ENCODE measurements at regions not wholly inside any gene's neighbourhood (a gene's known extent, or its start where the extent isn't known, plus 50 kb on each side); places are given as distances from the start of the nearest gene placed in this dataset.

DNA sequence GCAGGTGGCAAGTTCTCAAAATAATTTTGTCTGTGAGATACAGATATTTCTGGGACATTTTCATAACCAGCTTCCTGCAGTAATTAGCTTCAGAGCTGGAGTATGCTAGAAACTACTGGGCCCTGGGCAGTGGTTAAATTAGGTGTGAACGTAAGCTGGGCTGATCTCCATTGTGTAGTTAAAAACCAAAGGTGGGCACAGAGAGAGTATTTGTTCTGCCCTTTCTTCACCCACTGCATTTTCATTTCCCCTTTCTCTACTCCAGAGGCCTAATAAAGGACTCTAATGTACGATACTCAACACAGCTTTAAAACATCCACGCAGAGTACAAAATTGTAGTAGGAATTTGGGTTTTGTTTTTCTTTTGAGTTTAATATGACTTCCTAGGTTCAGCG is 252.7 kb downstream of the SPRY1 start:
- Histone ChIP-seq H3K9me2 (ENCODE audit: insufficient read depth, low read length) (no peaks in the 10 kb centered on the region), H3K27ac (ENCODE audit: low read length) (peak overlapping the region; percentile 7), H3K9me3 (ENCODE audit: low read length) (no peaks in the 10 kb centered on the region), H3K27me3 (ENCODE audit: insufficient read depth, low read depth, low read length) (no peaks in the 10 kb centered on the region), H3K4me3 (ENCODE audit: low read length) (peak overlapping the region; percentile 51), H4K20me1 (ENCODE audit: insufficient read depth) (no peaks in the 10 kb centered on the region), H3K9ac (ENCODE audit: low read length) (no peak overlapping the region), H3F3A (ENCODE audit: insufficient read depth, low read length, poor library complexity, severe bottlenecking) (peaks cover 4% of the 10 kb centered on the region), H2AFZ (ENCODE audit: low read depth, low read length) (no peak overlapping the region), H3K36me3 (ENCODE audit: insufficient read depth, low read length) (no peaks in the 10 kb centered on the region), H3K4me2 (ENCODE audit: low read length) (peak overlapping the region; percentile 41), H3K79me2 (replicated peaks; ENCODE audit: insufficient read depth, low read length) (no peaks in the 10 kb centered on the region)
- TF ChIP-seq EZH2 (IDR thresholded peaks at IDR 0.05; ENCODE audit: borderline replicate concordance, insufficient read depth, low read length, poor library complexity, severe bottlenecking) (no peak), EP300 (conservative IDR thresholded peaks at IDR 0.05; ENCODE audit: poor library complexity, severe bottlenecking) (no peak), RAD21 (conservative IDR thresholded peaks at IDR 0.05) (no peak), SMC3 (conservative IDR thresholded peaks at IDR 0.05; ENCODE audit: poor library complexity) (no peak), TAF1 (IDR thresholded peaks at IDR 0.05; ENCODE audit: low read depth) (no peak), POLR2AphosphoS5 (IDR thresholded peaks at IDR 0.05) (no peak), MXI1 (conservative IDR thresholded peaks at IDR 0.05; ENCODE audit: poor library complexity, severe bottlenecking) (no peak)
- TF ChIP-seq, protein P1, sequence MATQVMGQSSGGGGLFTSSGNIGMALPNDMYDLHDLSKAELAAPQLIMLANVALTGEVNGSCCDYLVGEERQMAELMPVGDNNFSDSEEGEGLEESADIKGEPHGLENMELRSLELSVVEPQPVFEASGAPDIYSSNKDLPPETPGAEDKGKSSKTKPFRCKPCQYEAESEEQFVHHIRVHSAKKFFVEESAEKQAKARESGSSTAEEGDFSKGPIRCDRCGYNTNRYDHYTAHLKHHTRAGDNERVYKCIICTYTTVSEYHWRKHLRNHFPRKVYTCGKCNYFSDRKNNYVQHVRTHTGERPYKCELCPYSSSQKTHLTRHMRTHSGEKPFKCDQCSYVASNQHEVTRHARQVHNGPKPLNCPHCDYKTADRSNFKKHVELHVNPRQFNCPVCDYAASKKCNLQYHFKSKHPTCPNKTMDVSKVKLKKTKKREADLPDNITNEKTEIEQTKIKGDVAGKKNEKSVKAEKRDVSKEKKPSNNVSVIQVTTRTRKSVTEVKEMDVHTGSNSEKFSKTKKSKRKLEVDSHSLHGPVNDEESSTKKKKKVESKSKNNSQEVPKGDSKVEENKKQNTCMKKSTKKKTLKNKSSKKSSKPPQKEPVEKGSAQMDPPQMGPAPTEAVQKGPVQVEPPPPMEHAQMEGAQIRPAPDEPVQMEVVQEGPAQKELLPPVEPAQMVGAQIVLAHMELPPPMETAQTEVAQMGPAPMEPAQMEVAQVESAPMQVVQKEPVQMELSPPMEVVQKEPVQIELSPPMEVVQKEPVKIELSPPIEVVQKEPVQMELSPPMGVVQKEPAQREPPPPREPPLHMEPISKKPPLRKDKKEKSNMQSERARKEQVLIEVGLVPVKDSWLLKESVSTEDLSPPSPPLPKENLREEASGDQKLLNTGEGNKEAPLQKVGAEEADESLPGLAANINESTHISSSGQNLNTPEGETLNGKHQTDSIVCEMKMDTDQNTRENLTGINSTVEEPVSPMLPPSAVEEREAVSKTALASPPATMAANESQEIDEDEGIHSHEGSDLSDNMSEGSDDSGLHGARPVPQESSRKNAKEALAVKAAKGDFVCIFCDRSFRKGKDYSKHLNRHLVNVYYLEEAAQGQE (IDR thresholded peaks at IDR 0.05; ENCODE audit: borderline replicate concordance), result no peak
- TF ChIP-seq, protein P2, sequence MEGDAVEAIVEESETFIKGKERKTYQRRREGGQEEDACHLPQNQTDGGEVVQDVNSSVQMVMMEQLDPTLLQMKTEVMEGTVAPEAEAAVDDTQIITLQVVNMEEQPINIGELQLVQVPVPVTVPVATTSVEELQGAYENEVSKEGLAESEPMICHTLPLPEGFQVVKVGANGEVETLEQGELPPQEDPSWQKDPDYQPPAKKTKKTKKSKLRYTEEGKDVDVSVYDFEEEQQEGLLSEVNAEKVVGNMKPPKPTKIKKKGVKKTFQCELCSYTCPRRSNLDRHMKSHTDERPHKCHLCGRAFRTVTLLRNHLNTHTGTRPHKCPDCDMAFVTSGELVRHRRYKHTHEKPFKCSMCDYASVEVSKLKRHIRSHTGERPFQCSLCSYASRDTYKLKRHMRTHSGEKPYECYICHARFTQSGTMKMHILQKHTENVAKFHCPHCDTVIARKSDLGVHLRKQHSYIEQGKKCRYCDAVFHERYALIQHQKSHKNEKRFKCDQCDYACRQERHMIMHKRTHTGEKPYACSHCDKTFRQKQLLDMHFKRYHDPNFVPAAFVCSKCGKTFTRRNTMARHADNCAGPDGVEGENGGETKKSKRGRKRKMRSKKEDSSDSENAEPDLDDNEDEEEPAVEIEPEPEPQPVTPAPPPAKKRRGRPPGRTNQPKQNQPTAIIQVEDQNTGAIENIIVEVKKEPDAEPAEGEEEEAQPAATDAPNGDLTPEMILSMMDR (IDR thresholded peaks at IDR 0.05; ENCODE audit: poor library complexity, severe bottlenecking), result no peak

DNA sequence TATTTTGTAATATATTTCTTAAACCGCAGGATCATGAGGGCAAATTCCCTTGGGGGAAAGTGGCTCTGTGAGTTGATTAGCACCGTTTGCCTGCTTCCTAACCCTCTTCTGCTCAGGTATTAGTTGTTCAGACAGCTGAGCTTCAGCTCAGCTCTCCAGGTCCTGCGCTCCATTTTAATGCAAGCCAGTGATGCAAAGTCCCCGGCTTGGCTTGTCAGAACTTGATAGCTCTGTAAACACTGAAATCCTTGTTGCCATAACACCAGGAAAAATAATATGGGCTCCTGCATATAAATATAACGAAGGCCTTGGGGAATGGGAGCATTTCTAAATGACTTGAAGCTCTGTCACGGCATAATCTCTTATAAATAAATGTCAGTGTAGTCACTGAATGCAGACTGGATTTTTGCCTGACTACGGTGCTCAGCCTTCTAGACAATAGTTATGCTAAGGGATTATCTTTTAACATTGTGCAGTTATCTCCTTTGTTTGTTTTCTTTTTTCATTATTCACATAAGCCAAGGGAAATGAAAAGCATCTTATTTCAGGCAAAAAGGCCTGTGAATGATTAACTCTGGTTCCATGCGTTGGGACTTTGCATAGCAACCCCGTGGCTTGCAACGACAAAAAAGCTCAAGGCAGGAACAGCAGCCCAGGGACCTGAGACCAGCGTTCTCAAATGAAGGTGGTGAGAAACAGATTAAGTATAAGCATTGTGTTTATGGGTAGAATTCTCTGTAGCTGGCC is 253.2 kb downstream of the SPRY1 start:
- H3F3A ChIP-seq (ENCODE audit: insufficient read depth, low read length, poor library complexity, severe bottlenecking), result peaks cover 4% of the 10 kb centered on the region
- peak overlapping the region; percentile 41 for H3K4me2 ChIP-seq (ENCODE audit: low read length)
- no peaks in the 10 kb centered on the region for H3K9me2 ChIP-seq (ENCODE audit: insufficient read depth, low read length)
- H3K27ac ChIP-seq (ENCODE audit: low read length), result peak overlapping the region; percentile 22
- H4K20me1 ChIP-seq (ENCODE audit: insufficient read depth), result no peaks in the 10 kb centered on the region
- no peaks in the 10 kb centered on the region for H3K36me3 ChIP-seq (ENCODE audit: insufficient read depth, low read length)
- no peaks in the 10 kb centered on the region for H3K79me2 ChIP-seq (replicated peaks; ENCODE audit: insufficient read depth, low read length)
- no peak overlapping the region for H2AFZ ChIP-seq (ENCODE audit: low read depth, low read length)
- no peak for TF ChIP-seq EZH2 (IDR thresholded peaks at IDR 0.05; ENCODE audit: borderline replicate concordance, insufficient read depth, low read length, poor library complexity, severe bottlenecking)
- TF ChIP-seq RAD21 (conservative IDR thresholded peaks at IDR 0.05), result peak; percentile 30
- TF ChIP-seq SMC3 (conservative IDR thresholded peaks at IDR 0.05; ENCODE audit: poor library complexity), result no peak
- TF ChIP-seq POLR2AphosphoS5 (IDR thresholded peaks at IDR 0.05), result peak; percentile 91
- TF ChIP-seq EP300 (conservative IDR thresholded peaks at IDR 0.05; ENCODE audit: poor library complexity, severe bottlenecking), result peak; percentile 93
- TF ChIP-seq, protein P1 (IDR thresholded peaks at IDR 0.05; ENCODE audit: borderline replicate concordance), result peak; percentile 78
- TF ChIP-seq TAF1 (IDR thresholded peaks at IDR 0.05; ENCODE audit: low read depth), result no peak
- H3K9ac ChIP-seq (ENCODE audit: low read length), result peak overlapping the region; percentile 34
- no peaks in the 10 kb centered on the region for H3K9me3 ChIP-seq (ENCODE audit: low read length)
- peak overlapping the region; percentile 51 for H3K4me3 ChIP-seq (ENCODE audit: low read length)
- no peaks in the 10 kb centered on the region for H3K27me3 ChIP-seq (ENCODE audit: insufficient read depth, low read depth, low read length)

Measured in neural cell (in vitro differentiated cells).